Mucosa of descending colon (tissue), 3 donors: ENCODE measurements at regions not wholly inside any gene's neighbourhood (a gene's known extent, or its start where the extent isn't known, plus 50 kb on each side); places are given as distances from the start of the nearest gene placed in this dataset.
A peak's percentile ranks its signal among the peaks of the same experiment; 100 is the strongest.

Source experiments
- ATAC-seq: fragments of 200-7000 bp; cut with Tn5 transposase; one replicate; pipeline ENCODE4 v1.9.1; 2020; ENCODE audit warnings: mild to moderate bottlenecking, moderate library complexity
- DNase-seq, 3 donors: peaks; one replicate each; pipeline ENCODE4 v3.0.0-alpha.2; 2020
- H3K36me3 ChIP-seq: fragments of 200-600 bp; one replicate; pipeline ENCODE4 v1.8.0; 2021; ENCODE audit warnings: low read depth, mild to moderate bottlenecking
- H3K4me1 ChIP-seq: fragments of 200-600 bp; one replicate; pipeline ENCODE4 v1.8.0; 2021; ENCODE audit warnings: low read depth, mild to moderate bottlenecking
- H3K4me3 ChIP-seq: fragments of 200-600 bp; one replicate; pipeline ENCODE4 v1.8.0; 2021; ENCODE audit warnings: mild to moderate bottlenecking
- H3K9me3 ChIP-seq: fragments of 200-600 bp; one replicate; pipeline ENCODE4 v1.8.0; 2021; ENCODE audit warnings: mild to moderate bottlenecking
- CTCF ChIP-seq: fragments of 200-600 bp; IDR thresholded peaks from one replicate; pipeline ENCODE4 v1.8.0; 2022; ENCODE audit warnings: antibody characterized with exemption, mild to moderate bottlenecking
- intact Hi-C, 2 donors: fragments of 100-400 bp; cut with DNase I in 1 of 2; cut with micrococcal nuclease in 1 of 2; formaldehyde crosslinking; loops; one replicate each; pipeline versions ENCODE4 v1.11.0 to v1.11.1; 2022; cut with DNase I, micrococcal nuclease
- donor health status: DM: no; HTN: no; CAD: no; lungs with moderate emphysema.
- donor health status: DM: no; HTN: no; CAD: no.
- donor health status: DM: no; HTN: yes; CAD: no.

GRCh38 chr2:18124116-18124835 lies 245.8 kb downstream of the KCNS3 start:
- Histone ChIP-seq H3K36me3 (no peaks in the 10 kb centered on the region), H3K4me3 (no peak overlapping the region), H3K4me1 (no peaks in the 10 kb centered on the region), H3K9me3 (no peaks in the 10 kb centered on the region)
- ATAC-seq (no peak), DNase-seq (no peak)
- no peak for TF ChIP-seq CTCF
- intact Hi-C loops, result no loop called here

DNA sequence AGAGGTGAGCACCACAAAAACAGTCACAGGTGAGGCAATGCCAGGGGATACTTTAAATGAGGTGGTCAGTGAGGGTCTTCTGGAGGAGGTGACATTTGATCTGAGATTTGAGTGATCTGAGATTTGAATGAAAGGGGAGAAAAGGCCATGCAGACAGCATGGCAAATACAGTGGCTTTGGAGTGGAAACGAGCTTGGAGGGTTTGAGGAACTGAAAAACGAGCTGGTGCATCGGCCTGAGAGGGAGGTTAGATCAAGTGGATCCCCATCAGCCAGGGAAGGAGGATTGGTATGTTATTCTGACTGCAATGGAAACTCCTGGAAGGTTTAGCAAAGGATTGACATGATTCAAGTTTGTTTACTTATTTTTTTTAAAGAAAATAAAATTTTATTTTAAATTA lies 245.1 kb downstream of the KCNS3 start:
- ATAC-seq, result no peak
- no peaks in the 10 kb centered on the region for H3K9me3 ChIP-seq
- no peaks in the 10 kb centered on the region for H3K36me3 ChIP-seq
- H3K4me3 ChIP-seq, result no peak overlapping the region
- TF ChIP-seq CTCF, result no peak
- H3K4me1 ChIP-seq, result no peaks in the 10 kb centered on the region
- intact Hi-C loops, result no loop called here
- DNase-seq, result no peak

DNA sequence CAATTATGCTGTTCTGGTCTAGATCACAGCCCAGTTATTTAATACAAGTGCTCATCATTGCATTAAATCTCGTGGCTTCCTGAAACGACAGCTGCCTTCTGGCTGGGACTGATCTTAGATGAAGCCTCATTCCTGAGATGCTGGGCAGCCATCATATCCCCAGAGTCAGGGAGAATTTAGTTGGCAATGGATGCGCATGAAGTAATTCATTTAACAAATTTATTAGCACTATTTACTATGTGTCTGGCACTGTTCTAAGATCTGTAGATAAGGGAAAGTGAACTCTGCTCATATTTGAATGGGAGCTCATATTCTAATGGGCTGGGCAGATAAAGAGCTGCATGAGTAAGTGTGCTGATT lies 244.7 kb downstream of the KCNS3 start:
- TF ChIP-seq CTCF, result no peak
- Histone ChIP-seq H3K4me1 (no peaks in the 10 kb centered on the region), H3K36me3 (no peaks in the 10 kb centered on the region), H3K4me3 (no peak overlapping the region), H3K9me3 (no peaks in the 10 kb centered on the region)
- intact Hi-C loops, result no loop called here
- ATAC-seq (no peak), DNase-seq (no peak)

GRCh38 chr2:18122544-18123210 lies 244.2 kb downstream of the KCNS3 start:
- no peaks in the 10 kb centered on the region for H3K9me3 ChIP-seq
- intact Hi-C loops, result no loop called here
- H3K36me3 ChIP-seq, result no peaks in the 10 kb centered on the region
- H3K4me1 ChIP-seq, result no peaks in the 10 kb centered on the region
- no peak for TF ChIP-seq CTCF
- no peak overlapping the region for H3K4me3 ChIP-seq
- ATAC-seq (no peak), DNase-seq (no peak)

DNA sequence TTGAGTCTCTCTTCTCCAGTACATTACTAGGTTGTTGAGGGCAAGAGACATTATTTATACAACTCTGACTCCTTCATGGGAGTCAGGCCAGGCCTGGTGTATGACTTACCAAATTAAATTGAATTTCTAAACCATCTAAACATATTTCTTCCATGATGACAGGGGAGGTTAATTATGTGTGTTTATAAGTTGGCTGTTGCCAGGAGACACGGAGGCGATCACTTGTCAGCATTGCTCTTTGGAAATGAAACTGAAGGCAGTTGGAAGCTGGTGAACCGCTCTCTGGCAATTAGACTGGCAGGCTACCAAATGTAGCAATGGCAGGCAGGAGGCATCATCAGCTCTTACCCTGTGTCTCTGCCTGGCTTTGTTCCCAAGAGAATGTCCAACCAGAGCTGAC lies 241.4 kb downstream of the KCNS3 start:
- peak; percentile 55 for ATAC-seq
- Histone ChIP-seq H3K4me1 (no peaks in the 10 kb centered on the region), H3K4me3 (no peak overlapping the region), H3K9me3 (no peaks in the 10 kb centered on the region), H3K36me3 (no peaks in the 10 kb centered on the region)
- DNase-seq, result peak in 1 of 3 donors; percentile 5
- intact Hi-C loops, result loop anchor here in 1 of 2 donors (5.0 kb wide), 1 partner anchor 268 kb away; no protein-coding TSS in a partner anchor
- no peak for TF ChIP-seq CTCF
